ENCODE measurements at regions not wholly inside any gene's neighbourhood (a gene's known extent, or its start where the extent isn't known, plus 50 kb on each side); places are given as distances from the start of the nearest gene placed in this dataset.

DNA sequence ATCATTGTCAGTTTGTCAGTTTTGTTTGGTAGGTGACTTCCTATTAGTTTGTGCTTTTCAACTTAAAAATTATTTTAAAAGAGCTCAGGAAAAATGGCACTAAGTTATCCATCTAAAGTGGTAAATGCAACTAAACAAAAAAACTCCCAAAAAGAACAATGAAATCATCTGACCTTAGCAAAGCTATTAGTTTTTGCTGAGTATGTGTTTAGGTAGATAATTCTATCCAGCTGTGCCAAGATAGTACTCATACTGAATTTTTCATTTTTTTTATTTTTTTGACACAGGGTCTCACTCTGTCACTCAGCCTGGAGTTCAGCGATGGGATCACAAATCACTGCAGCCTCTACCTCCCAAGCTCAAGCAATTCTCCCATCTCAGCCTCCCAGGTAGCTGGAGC, 645.3 kb downstream of the TBC1D4 start:
- H3K27me3 ChIP-seq (ENCODE audit: control insufficient read depth in 2 of 2, insufficient read depth in 2 of 2, low read length in 2 of 2), result no peaks in the 10 kb centered on the region
- no peak overlapping the region for H3K9ac ChIP-seq (ENCODE audit: low read depth in 1 of 2, low read length in 2 of 2)
- no peaks in the 10 kb centered on the region for H3K9me3 ChIP-seq (ENCODE audit: control insufficient read depth in 2 of 2, low read length in 2 of 2)
- no peak overlapping the region for H3K27ac ChIP-seq (ENCODE audit: low read depth in 2 of 2, low read length in 2 of 2)
- H3K4me3 ChIP-seq (ENCODE audit: low read length in 2 of 2), result no peak overlapping the region
- no peaks in the 10 kb centered on the region for H3K36me3 ChIP-seq (ENCODE audit: control insufficient read depth in 2 of 2, insufficient read depth in 2 of 2, low read length in 2 of 2)
- no peaks in the 10 kb centered on the region for H3K4me1 ChIP-seq (ENCODE audit: control insufficient read depth in 2 of 2, insufficient read depth in 2 of 2, low read length in 2 of 2)

DNA sequence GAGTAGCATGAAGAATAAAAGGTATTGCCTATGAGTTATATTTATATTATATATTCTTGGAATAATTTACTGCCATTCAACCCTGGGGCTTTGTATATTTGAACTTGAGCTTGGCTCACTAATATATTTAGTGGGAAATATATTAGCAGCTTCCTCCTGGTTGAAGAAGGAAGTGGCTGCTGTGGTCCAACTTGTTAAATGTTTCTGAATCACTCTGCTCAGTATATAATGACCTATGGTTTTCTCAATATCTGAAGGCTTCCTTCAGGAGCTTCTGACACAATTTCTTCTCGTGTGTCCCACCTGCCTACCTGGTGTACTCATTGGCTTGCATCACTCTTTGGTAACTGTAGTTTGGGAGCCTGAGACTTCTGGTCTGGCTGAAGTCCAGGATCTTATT, 646.4 kb downstream of the TBC1D4 start:
- no peaks in the 10 kb centered on the region for H3K9me3 ChIP-seq (ENCODE audit: control insufficient read depth in 2 of 2, low read length in 2 of 2)
- no peaks in the 10 kb centered on the region for H3K4me1 ChIP-seq (ENCODE audit: control insufficient read depth in 2 of 2, insufficient read depth in 2 of 2, low read length in 2 of 2)
- H3K9ac ChIP-seq (ENCODE audit: low read depth in 1 of 2, low read length in 2 of 2), result no peak overlapping the region
- H3K4me3 ChIP-seq (ENCODE audit: low read length in 2 of 2), result no peak overlapping the region
- no peaks in the 10 kb centered on the region for H3K27me3 ChIP-seq (ENCODE audit: control insufficient read depth in 2 of 2, insufficient read depth in 2 of 2, low read length in 2 of 2)
- H3K36me3 ChIP-seq (ENCODE audit: control insufficient read depth in 2 of 2, insufficient read depth in 2 of 2, low read length in 2 of 2), result no peaks in the 10 kb centered on the region
- H3K27ac ChIP-seq (ENCODE audit: low read depth in 2 of 2, low read length in 2 of 2), result no peak overlapping the region

GRCh38 chr13:74825938-74826246, 656.1 kb downstream of the TBC1D4 start:
- H3K36me3 ChIP-seq (ENCODE audit: control insufficient read depth in 2 of 2, insufficient read depth in 2 of 2, low read length in 2 of 2), result no peaks in the 10 kb centered on the region
- no peaks in the 10 kb centered on the region for H3K4me1 ChIP-seq (ENCODE audit: control insufficient read depth in 2 of 2, insufficient read depth in 2 of 2, low read length in 2 of 2)
- H3K4me3 ChIP-seq (ENCODE audit: low read length in 2 of 2), result no peak overlapping the region
- no peak overlapping the region for H3K27ac ChIP-seq (ENCODE audit: low read depth in 2 of 2, low read length in 2 of 2)
- H3K9ac ChIP-seq (ENCODE audit: low read depth in 1 of 2, low read length in 2 of 2), result no peak overlapping the region
- H3K9me3 ChIP-seq (ENCODE audit: control insufficient read depth in 2 of 2, low read length in 2 of 2), result no peaks in the 10 kb centered on the region
- no peaks in the 10 kb centered on the region for H3K27me3 ChIP-seq (ENCODE audit: control insufficient read depth in 2 of 2, insufficient read depth in 2 of 2, low read length in 2 of 2)

DNA sequence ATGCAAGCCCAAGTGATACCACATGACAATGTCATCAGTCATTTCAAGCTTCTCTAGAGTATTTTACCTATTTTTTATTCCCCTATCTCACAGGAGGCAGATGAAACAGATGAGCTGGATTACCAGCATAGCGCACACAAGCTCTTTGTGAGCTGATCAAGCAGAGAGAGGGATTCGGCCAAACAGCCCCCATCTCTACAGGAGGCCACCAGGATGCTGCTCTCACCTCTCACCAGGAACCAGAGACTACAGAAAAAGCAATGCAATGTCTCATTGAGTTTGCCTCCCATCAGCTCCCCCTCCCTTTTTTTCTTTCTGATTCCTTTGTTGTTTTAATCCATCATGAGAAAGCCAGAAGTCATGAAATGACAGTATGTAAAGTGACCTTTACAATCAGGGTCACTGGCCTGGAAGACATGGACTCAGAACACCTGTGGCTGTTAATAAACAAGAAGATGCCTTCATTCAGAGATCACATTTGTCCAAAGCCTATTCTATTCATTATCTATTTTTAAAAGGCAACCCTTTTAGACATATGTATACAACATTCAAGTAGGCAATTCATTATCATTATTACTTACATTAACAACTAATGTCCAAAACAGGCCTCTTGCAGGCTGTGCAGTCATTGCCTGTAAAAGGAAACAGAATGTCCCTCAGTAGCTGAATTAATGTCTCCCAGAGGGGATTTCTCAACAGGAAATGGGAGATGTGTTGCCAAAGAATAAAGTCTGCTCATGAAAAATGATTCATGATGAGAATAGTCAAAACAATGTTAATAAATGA, 656.6 kb downstream of the TBC1D4 start:
- no peaks in the 10 kb centered on the region for H3K36me3 ChIP-seq (ENCODE audit: control insufficient read depth in 2 of 2, insufficient read depth in 2 of 2, low read length in 2 of 2)
- H3K9me3 ChIP-seq (ENCODE audit: control insufficient read depth in 2 of 2, low read length in 2 of 2), result no peaks in the 10 kb centered on the region
- H3K4me1 ChIP-seq (ENCODE audit: control insufficient read depth in 2 of 2, insufficient read depth in 2 of 2, low read length in 2 of 2), result no peaks in the 10 kb centered on the region
- H3K4me3 ChIP-seq (ENCODE audit: low read length in 2 of 2), result no peak overlapping the region
- H3K9ac ChIP-seq (ENCODE audit: low read depth in 1 of 2, low read length in 2 of 2), result no peak overlapping the region
- no peak overlapping the region for H3K27ac ChIP-seq (ENCODE audit: low read depth in 2 of 2, low read length in 2 of 2)
- no peaks in the 10 kb centered on the region for H3K27me3 ChIP-seq (ENCODE audit: control insufficient read depth in 2 of 2, insufficient read depth in 2 of 2, low read length in 2 of 2)

DNA sequence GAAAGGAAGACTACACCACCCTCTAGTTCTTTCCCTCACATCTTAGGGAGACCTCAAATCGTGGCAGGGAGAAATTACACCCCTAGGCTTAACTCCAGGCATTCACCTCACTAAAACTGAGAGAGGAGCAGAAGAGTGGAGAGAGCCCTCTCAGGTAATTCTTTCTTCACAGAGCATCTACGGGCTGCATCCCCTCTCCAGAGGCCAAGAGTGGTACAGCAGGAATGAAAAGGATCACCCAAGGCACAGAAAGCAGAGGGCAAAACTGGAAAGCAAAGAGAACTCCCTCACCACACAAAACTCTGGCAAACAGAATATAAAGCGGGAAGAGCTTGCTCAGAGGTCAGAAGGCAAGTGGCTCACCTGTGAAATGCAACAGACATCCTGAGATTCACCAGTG, 661.2 kb downstream of the TBC1D4 start:
- H3K4me3 ChIP-seq (ENCODE audit: low read length in 2 of 2), result no peak overlapping the region
- no peaks in the 10 kb centered on the region for H3K27me3 ChIP-seq (ENCODE audit: control insufficient read depth in 2 of 2, insufficient read depth in 2 of 2, low read length in 2 of 2)
- no peak overlapping the region for H3K9ac ChIP-seq (ENCODE audit: low read depth in 1 of 2, low read length in 2 of 2)
- no peaks in the 10 kb centered on the region for H3K36me3 ChIP-seq (ENCODE audit: control insufficient read depth in 2 of 2, insufficient read depth in 2 of 2, low read length in 2 of 2)
- no peaks in the 10 kb centered on the region for H3K4me1 ChIP-seq (ENCODE audit: control insufficient read depth in 2 of 2, insufficient read depth in 2 of 2, low read length in 2 of 2)
- no peak overlapping the region for H3K27ac ChIP-seq (ENCODE audit: low read depth in 2 of 2, low read length in 2 of 2)
- no peaks in the 10 kb centered on the region for H3K9me3 ChIP-seq (ENCODE audit: control insufficient read depth in 2 of 2, low read length in 2 of 2)

- no peak overlapping the region for H3K27ac ChIP-seq (ENCODE audit: low read depth in 2 of 2, low read length in 2 of 2)
- no peaks in the 10 kb centered on the region for H3K9me3 ChIP-seq (ENCODE audit: control insufficient read depth in 2 of 2, low read length in 2 of 2)
- H3K4me1 ChIP-seq (ENCODE audit: control insufficient read depth in 2 of 2, insufficient read depth in 2 of 2, low read length in 2 of 2), result no peaks in the 10 kb centered on the region
- H3K4me3 ChIP-seq (ENCODE audit: low read length in 2 of 2), result no peak overlapping the region
- no peaks in the 10 kb centered on the region for H3K27me3 ChIP-seq (ENCODE audit: control insufficient read depth in 2 of 2, insufficient read depth in 2 of 2, low read length in 2 of 2)
- no peaks in the 10 kb centered on the region for H3K36me3 ChIP-seq (ENCODE audit: control insufficient read depth in 2 of 2, insufficient read depth in 2 of 2, low read length in 2 of 2)
- no peak overlapping the region for H3K9ac ChIP-seq (ENCODE audit: low read depth in 1 of 2, low read length in 2 of 2)
These were observed 662.4 kb downstream of the TBC1D4 start for GRCh38 chr13:74819549-74819948.

GRCh38 chr13:74816737-74817136, 665.2 kb downstream of the TBC1D4 start:
- H3K9me3 ChIP-seq (ENCODE audit: control insufficient read depth in 2 of 2, low read length in 2 of 2), result no peaks in the 10 kb centered on the region
- H3K4me3 ChIP-seq (ENCODE audit: low read length in 2 of 2), result no peak overlapping the region
- H3K36me3 ChIP-seq (ENCODE audit: control insufficient read depth in 2 of 2, insufficient read depth in 2 of 2, low read length in 2 of 2), result no peaks in the 10 kb centered on the region
- no peaks in the 10 kb centered on the region for H3K4me1 ChIP-seq (ENCODE audit: control insufficient read depth in 2 of 2, insufficient read depth in 2 of 2, low read length in 2 of 2)
- no peaks in the 10 kb centered on the region for H3K27me3 ChIP-seq (ENCODE audit: control insufficient read depth in 2 of 2, insufficient read depth in 2 of 2, low read length in 2 of 2)
- no peak overlapping the region for H3K27ac ChIP-seq (ENCODE audit: low read depth in 2 of 2, low read length in 2 of 2)
- no peak overlapping the region for H3K9ac ChIP-seq (ENCODE audit: low read depth in 1 of 2, low read length in 2 of 2)

- no peak overlapping the region for H3K27ac ChIP-seq (ENCODE audit: low read depth in 2 of 2, low read length in 2 of 2)
- H3K36me3 ChIP-seq (ENCODE audit: control insufficient read depth in 2 of 2, insufficient read depth in 2 of 2, low read length in 2 of 2), result no peaks in the 10 kb centered on the region
- no peaks in the 10 kb centered on the region for H3K27me3 ChIP-seq (ENCODE audit: control insufficient read depth in 2 of 2, insufficient read depth in 2 of 2, low read length in 2 of 2)
- no peak overlapping the region for H3K4me3 ChIP-seq (ENCODE audit: low read length in 2 of 2)
- no peaks in the 10 kb centered on the region for H3K9me3 ChIP-seq (ENCODE audit: control insufficient read depth in 2 of 2, low read length in 2 of 2)
- no peak overlapping the region for H3K9ac ChIP-seq (ENCODE audit: low read depth in 1 of 2, low read length in 2 of 2)
- H3K4me1 ChIP-seq (ENCODE audit: control insufficient read depth in 2 of 2, insufficient read depth in 2 of 2, low read length in 2 of 2), result no peaks in the 10 kb centered on the region
These were observed 662.0 kb upstream of the KLF12 start for GRCh38 chr13:74796157-74796556.

DNA sequence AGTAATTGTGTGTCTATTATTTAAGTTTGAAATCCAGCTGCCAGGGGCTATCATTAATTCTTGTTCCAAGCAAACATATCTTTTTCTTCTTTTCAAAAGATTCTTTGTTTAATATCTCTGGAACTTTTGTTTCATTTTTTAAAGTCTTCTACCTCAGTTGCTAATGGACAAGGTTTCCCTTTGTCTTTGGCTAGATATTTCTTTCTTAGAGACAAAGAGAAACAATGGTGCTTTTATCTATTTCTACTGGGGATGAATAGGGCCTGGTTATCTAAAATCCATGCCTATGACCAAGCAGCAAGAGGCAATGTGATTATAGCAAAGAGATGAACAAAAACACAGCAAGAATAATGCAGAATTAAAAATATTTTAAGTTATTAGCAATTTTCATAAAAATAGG, 661.3 kb upstream of the KLF12 start:
- Histone ChIP-seq H3K36me3 (ENCODE audit: control insufficient read depth in 2 of 2, insufficient read depth in 2 of 2, low read length in 2 of 2) (no peaks in the 10 kb centered on the region), H3K9me3 (ENCODE audit: control insufficient read depth in 2 of 2, low read length in 2 of 2) (no peaks in the 10 kb centered on the region), H3K27ac (ENCODE audit: low read depth in 2 of 2, low read length in 2 of 2) (no peak overlapping the region), H3K4me3 (ENCODE audit: low read length in 2 of 2) (no peak overlapping the region), H3K9ac (ENCODE audit: low read depth in 1 of 2, low read length in 2 of 2) (no peak overlapping the region), H3K27me3 (ENCODE audit: control insufficient read depth in 2 of 2, insufficient read depth in 2 of 2, low read length in 2 of 2) (no peaks in the 10 kb centered on the region), H3K4me1 (ENCODE audit: control insufficient read depth in 2 of 2, insufficient read depth in 2 of 2, low read length in 2 of 2) (no peaks in the 10 kb centered on the region)

DNA sequence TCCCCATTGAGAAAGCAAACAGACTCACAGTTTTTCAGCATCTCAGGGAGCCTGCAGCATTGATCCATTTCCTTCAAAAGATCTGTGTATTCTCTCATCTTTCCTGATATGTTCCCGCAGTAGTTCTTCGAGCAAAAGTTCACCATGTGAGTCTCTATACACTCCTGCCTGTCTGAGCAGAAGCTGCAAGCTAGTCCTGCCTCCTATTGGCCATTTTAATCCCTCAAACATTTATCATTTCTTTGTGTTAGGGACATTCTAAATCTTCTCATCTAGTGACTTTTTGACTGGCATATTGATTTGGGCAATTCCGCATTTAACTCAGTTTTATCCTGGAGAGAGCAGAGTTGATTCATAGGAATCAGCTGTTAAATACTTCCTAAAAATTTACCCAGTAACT, 660.4 kb upstream of the KLF12 start:
- Histone ChIP-seq H3K27me3 (ENCODE audit: control insufficient read depth in 2 of 2, insufficient read depth in 2 of 2, low read length in 2 of 2) (no peaks in the 10 kb centered on the region), H3K4me3 (ENCODE audit: low read length in 2 of 2) (no peak overlapping the region), H3K9me3 (ENCODE audit: control insufficient read depth in 2 of 2, low read length in 2 of 2) (no peaks in the 10 kb centered on the region), H3K27ac (ENCODE audit: low read depth in 2 of 2, low read length in 2 of 2) (no peak overlapping the region), H3K36me3 (ENCODE audit: control insufficient read depth in 2 of 2, insufficient read depth in 2 of 2, low read length in 2 of 2) (no peaks in the 10 kb centered on the region), H3K4me1 (ENCODE audit: control insufficient read depth in 2 of 2, insufficient read depth in 2 of 2, low read length in 2 of 2) (no peaks in the 10 kb centered on the region), H3K9ac (ENCODE audit: low read depth in 1 of 2, low read length in 2 of 2) (no peak overlapping the region)

DNA sequence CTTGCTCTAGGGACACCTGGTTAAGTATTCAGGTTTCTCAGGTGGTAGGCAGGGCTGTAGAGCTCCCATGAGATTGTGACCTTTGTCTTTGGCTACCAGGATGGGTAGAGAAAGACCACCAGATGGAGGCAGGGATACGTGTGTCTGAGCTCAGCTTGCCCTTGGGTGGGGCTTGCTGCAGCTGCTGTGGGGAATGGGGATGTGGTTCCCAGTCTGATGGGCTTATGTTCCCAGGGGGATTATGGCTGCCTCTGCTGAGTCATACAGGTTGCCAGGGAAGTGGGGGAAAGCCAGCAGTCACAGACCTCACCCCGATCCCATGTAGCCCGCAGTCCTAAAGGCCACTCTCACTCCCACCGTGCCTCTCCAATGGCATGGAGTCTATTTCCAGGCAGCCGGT, 659.9 kb upstream of the KLF12 start:
- Histone ChIP-seq H3K9me3 (ENCODE audit: control insufficient read depth in 2 of 2, low read length in 2 of 2) (no peaks in the 10 kb centered on the region), H3K36me3 (ENCODE audit: control insufficient read depth in 2 of 2, insufficient read depth in 2 of 2, low read length in 2 of 2) (no peaks in the 10 kb centered on the region), H3K4me1 (ENCODE audit: control insufficient read depth in 2 of 2, insufficient read depth in 2 of 2, low read length in 2 of 2) (no peaks in the 10 kb centered on the region), H3K9ac (ENCODE audit: low read depth in 1 of 2, low read length in 2 of 2) (no peak overlapping the region), H3K27ac (ENCODE audit: low read depth in 2 of 2, low read length in 2 of 2) (no peak overlapping the region), H3K4me3 (ENCODE audit: low read length in 2 of 2) (no peak overlapping the region), H3K27me3 (ENCODE audit: control insufficient read depth in 2 of 2, insufficient read depth in 2 of 2, low read length in 2 of 2) (no peaks in the 10 kb centered on the region)

All from mucosa of rectum (tissue), 2 donors.